ENCODE measurements at regions not wholly inside any gene's neighbourhood (a gene's known extent, or its start where the extent isn't known, plus 50 kb on each side); places are given as distances from the start of the nearest gene placed in this dataset.

DNA sequence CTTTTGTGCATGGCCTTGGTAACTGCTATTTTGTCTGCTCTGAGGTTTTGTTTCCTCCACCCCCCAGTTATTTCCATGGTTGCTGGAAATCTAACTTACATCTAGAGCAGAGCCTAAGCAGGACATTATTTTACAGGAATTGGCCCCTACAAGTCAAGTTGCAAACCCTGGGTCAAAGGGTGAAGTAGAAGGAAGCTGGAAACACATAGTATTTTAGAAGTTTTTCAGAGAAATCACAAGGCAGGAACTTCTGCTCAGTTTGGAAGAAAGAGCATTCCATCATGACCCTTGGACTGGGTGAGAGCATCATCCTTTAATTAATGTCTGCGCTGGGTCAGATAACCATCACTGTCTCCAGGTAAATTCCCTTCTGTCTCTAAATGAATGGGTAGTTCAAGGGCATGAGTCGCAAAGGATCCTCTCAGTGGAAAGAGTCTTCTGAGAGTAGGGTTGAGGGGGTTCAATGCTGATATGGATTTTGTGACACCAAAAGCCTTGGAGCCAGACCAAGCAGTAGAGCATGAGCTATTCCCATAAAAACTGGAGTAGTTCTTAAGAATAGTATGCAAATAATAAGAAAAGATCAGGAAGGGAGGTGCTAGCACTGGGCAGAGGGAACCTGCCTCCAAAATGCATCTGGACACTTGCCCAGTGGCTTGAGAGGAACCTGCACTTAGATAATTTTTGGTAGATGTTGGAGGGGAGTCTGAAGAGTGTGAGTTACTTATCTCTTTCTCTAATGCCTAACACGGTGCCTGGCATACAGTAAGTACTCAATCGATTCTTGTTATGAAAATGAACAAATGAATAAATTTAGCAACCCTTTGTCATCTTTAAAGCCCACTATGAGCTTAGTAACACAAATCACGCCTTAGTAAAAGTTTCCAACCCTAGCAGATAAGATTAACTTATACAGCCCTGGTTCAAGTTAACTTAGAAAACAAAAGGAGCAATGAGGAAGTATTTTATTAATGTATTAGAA lies 160.6 kb upstream of the ADO start:
- TF ChIP-seq, protein P1, sequence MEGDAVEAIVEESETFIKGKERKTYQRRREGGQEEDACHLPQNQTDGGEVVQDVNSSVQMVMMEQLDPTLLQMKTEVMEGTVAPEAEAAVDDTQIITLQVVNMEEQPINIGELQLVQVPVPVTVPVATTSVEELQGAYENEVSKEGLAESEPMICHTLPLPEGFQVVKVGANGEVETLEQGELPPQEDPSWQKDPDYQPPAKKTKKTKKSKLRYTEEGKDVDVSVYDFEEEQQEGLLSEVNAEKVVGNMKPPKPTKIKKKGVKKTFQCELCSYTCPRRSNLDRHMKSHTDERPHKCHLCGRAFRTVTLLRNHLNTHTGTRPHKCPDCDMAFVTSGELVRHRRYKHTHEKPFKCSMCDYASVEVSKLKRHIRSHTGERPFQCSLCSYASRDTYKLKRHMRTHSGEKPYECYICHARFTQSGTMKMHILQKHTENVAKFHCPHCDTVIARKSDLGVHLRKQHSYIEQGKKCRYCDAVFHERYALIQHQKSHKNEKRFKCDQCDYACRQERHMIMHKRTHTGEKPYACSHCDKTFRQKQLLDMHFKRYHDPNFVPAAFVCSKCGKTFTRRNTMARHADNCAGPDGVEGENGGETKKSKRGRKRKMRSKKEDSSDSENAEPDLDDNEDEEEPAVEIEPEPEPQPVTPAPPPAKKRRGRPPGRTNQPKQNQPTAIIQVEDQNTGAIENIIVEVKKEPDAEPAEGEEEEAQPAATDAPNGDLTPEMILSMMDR (IDR thresholded peaks at IDR 0.05; ENCODE audit: low read length), result no peak
- TF ChIP-seq EZH2 (IDR thresholded peaks at IDR 0.05; ENCODE audit: borderline replicate concordance, low read length), result no peak

All from OCI-LY1 (cell line).